ENCODE measurements at regions not wholly inside any gene's neighbourhood (a gene's known extent, or its start where the extent isn't known, plus 50 kb on each side); places are given as distances from the start of the nearest gene placed in this dataset.

- Histone ChIP-seq H3K27me3 (replicated peaks; ENCODE audit: insufficient read depth, low read depth, low read length, poor library complexity) (no peaks in the 10 kb centered on the region), H3K9me3 (ENCODE audit: low read depth, low read length, poor library complexity, severe bottlenecking) (no peaks in the 10 kb centered on the region), H3K36me3 (ENCODE audit: insufficient read depth, low read length, poor library complexity, severe bottlenecking) (no peaks in the 10 kb centered on the region), H3K4me3 (ENCODE audit: low read depth, low read length, poor library complexity, severe bottlenecking) (no peak overlapping the region), H3K27ac (ENCODE audit: low read depth, low read length, poor library complexity, severe bottlenecking) (no peak overlapping the region), H3K4me1 (ENCODE audit: insufficient read depth, low read length, poor library complexity, severe bottlenecking) (no peaks in the 10 kb centered on the region)
- BruUV-seq (replicated peaks) = no TSS peak
- POLR2A ChIA-PET (ENCODE audit: low non-redundant PET) = no interaction called here
- no peak for TF ChIP-seq EZH2 (IDR thresholded peaks at IDR 0.05; ENCODE audit: borderline replicate concordance, low read depth, low read length, poor library complexity, severe bottlenecking)
- no peak for TF ChIP-seq CTCF (conservative IDR thresholded peaks at IDR 0.05; ENCODE audit: low read depth, low read length)
- CTCF ChIA-PET = no interaction called here
- DNase-seq (ENCODE audit: low spot score) = no peak
- intact Hi-C loops (cut with micrococcal nuclease; ENCODE audit: unreplicated experiment) = no loop called here
These were observed 83.3 kb downstream of the CLDN34 start for GRCh38 chrX:10050481-10050880.

- Histone ChIP-seq H3K9me3 (ENCODE audit: low read depth, low read length, poor library complexity, severe bottlenecking) (no peaks in the 10 kb centered on the region), H3K4me1 (ENCODE audit: insufficient read depth, low read length, poor library complexity, severe bottlenecking) (no peaks in the 10 kb centered on the region), H3K27me3 (replicated peaks; ENCODE audit: insufficient read depth, low read depth, low read length, poor library complexity) (no peaks in the 10 kb centered on the region), H3K27ac (ENCODE audit: low read depth, low read length, poor library complexity, severe bottlenecking) (no peak overlapping the region), H3K4me3 (ENCODE audit: low read depth, low read length, poor library complexity, severe bottlenecking) (no peak overlapping the region), H3K36me3 (ENCODE audit: insufficient read depth, low read length, poor library complexity, severe bottlenecking) (no peaks in the 10 kb centered on the region)
- BruUV-seq (replicated peaks) = no TSS peak
- ChIA-PET CTCF (no interaction called here), POLR2A (ENCODE audit: low non-redundant PET) (no interaction called here)
- intact Hi-C loops (cut with micrococcal nuclease; ENCODE audit: unreplicated experiment) = no loop called here
- no peak for TF ChIP-seq CTCF (conservative IDR thresholded peaks at IDR 0.05; ENCODE audit: low read depth, low read length)
- TF ChIP-seq EZH2 (IDR thresholded peaks at IDR 0.05; ENCODE audit: borderline replicate concordance, low read depth, low read length, poor library complexity, severe bottlenecking) = no peak
- DNase-seq (ENCODE audit: low spot score) = no peak
These were observed 84.8 kb downstream of the CLDN34 start for GRCh38 chrX:10051866-10052480.

GRCh38 chrX:10052906-10053625, 85.9 kb downstream of the CLDN34 start:
- Histone ChIP-seq H3K27ac (ENCODE audit: low read depth, low read length, poor library complexity, severe bottlenecking) (no peak overlapping the region), H3K27me3 (replicated peaks; ENCODE audit: insufficient read depth, low read depth, low read length, poor library complexity) (no peaks in the 10 kb centered on the region), H3K4me1 (ENCODE audit: insufficient read depth, low read length, poor library complexity, severe bottlenecking) (no peaks in the 10 kb centered on the region), H3K4me3 (ENCODE audit: low read depth, low read length, poor library complexity, severe bottlenecking) (no peak overlapping the region), H3K9me3 (ENCODE audit: low read depth, low read length, poor library complexity, severe bottlenecking) (no peaks in the 10 kb centered on the region), H3K36me3 (ENCODE audit: insufficient read depth, low read length, poor library complexity, severe bottlenecking) (no peaks in the 10 kb centered on the region)
- CTCF ChIA-PET = no interaction called here
- intact Hi-C loops (cut with micrococcal nuclease; ENCODE audit: unreplicated experiment) = no loop called here
- no peak for DNase-seq (ENCODE audit: low spot score)
- POLR2A ChIA-PET (ENCODE audit: low non-redundant PET) = no interaction called here
- BruUV-seq (replicated peaks) = no TSS peak
- no peak for TF ChIP-seq EZH2 (IDR thresholded peaks at IDR 0.05; ENCODE audit: borderline replicate concordance, low read depth, low read length, poor library complexity, severe bottlenecking)
- TF ChIP-seq CTCF (conservative IDR thresholded peaks at IDR 0.05; ENCODE audit: low read depth, low read length) = no peak

All from A673 (cell line).